KMS-11 (cell line): ENCODE measurements at regions not wholly inside any gene's neighbourhood (a gene's known extent, or its start where the extent isn't known, plus 50 kb on each side); places are given as distances from the start of the nearest gene placed in this dataset.

Source experiments
- H2AFZ ChIP-seq: fragments of 200-600 bp; sonication (generic); 2 replicates; pipeline ENCODE4 v1.6.1; 2016; ENCODE audit warnings: antibody characterized with exemption, mixed run types, low read depth
- H3K27ac ChIP-seq: fragments of 200-600 bp; sonication (generic); 2 replicates; pipeline ENCODE4 v1.6.1; 2016; ENCODE audit warnings: mild to moderate bottlenecking, mixed run types
- H3K27me3 ChIP-seq: fragments of 200-600 bp; sonication (generic); 2 replicates; pipeline ENCODE4 v1.6.1; 2017; ENCODE audit warnings: mild to moderate bottlenecking, low read depth, mixed run types, moderate library complexity; ENCODE audit not compliant: insufficient read depth
- H3K36me3 ChIP-seq: fragments of 200-600 bp; sonication (generic); 2 replicates; pipeline ENCODE4 v1.6.1; 2017; ENCODE audit warnings: mild to moderate bottlenecking, mixed run types; ENCODE audit not compliant: insufficient read depth
- H3K4me1 ChIP-seq: fragments of 200-600 bp; sonication (generic); 2 replicates; pipeline ENCODE4 v1.6.1; 2016; ENCODE audit warnings: mild to moderate bottlenecking, low read depth, mixed run types; ENCODE audit not compliant: poor library complexity, severe bottlenecking
- H3K4me2 ChIP-seq: fragments of 200-600 bp; sonication (generic); 2 replicates; pipeline ENCODE4 v1.7.0; 2016; ENCODE audit warnings: mild to moderate bottlenecking, mixed run types
- H3K4me3 ChIP-seq: fragments of 200-600 bp; sonication (generic); IDR thresholded peaks from 2 replicates; pipeline ENCODE4 v1.6.1; 2017; ENCODE audit warnings: low read depth, low read length, mixed read lengths; ENCODE audit not compliant: insufficient read depth
- H3K79me2 ChIP-seq: fragments of 200-600 bp; sonication (generic); 2 replicates; pipeline ENCODE4 v1.6.1; 2016; ENCODE audit warnings: low read depth, mixed run types; ENCODE audit not compliant: insufficient read depth
- H3K9ac ChIP-seq: fragments of 200-600 bp; sonication (generic); 2 replicates; pipeline ENCODE4 v1.6.1; 2016; ENCODE audit warnings: mild to moderate bottlenecking, mixed run types
- H4K20me1 ChIP-seq: fragments of 200-600 bp; sonication (generic); 2 replicates; pipeline ENCODE4 v1.6.1; 2016; ENCODE audit warnings: mild to moderate bottlenecking, mixed run types; ENCODE audit not compliant: insufficient read depth
- TF ChIP-seq, protein P1 (sequence below): fragments of 200-600 bp; sonication (generic); conservative IDR thresholded peaks from 2 replicates; pipeline ENCODE4 v1.6.1; 2017; ENCODE audit warnings: low read depth, mild to moderate bottlenecking, antibody characterized with exemption, low read length, moderate library complexity, mixed read lengths

DNA sequence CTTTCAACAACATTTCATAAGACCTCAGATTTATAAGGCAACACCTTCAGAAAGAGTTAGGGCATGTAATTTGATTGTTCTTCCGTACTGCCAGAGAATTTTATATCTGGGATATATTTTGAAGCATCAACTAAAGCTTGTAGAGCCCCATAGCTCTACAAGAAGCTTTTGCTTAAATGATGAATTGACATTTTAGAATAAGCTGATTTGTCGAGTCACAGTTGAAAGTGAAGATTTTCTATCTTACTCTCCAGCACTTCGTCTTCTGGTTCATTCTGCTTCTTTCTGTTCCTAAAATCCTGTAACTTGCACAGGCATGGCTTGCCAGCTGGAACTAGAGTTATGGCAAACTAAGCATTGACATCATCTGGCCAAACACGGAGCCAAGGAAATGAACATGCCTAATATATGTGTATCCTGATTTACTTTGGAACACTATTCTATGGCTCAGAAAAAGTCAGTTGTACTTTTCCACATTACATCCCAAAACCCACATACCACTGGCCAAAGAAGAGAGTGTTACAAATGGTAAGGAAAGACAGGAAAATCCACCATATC is 68.6 kb upstream of the MAST4 start:
- H3K4me3 ChIP-seq, result no peak overlapping the region
- TF ChIP-seq, protein P1, sequence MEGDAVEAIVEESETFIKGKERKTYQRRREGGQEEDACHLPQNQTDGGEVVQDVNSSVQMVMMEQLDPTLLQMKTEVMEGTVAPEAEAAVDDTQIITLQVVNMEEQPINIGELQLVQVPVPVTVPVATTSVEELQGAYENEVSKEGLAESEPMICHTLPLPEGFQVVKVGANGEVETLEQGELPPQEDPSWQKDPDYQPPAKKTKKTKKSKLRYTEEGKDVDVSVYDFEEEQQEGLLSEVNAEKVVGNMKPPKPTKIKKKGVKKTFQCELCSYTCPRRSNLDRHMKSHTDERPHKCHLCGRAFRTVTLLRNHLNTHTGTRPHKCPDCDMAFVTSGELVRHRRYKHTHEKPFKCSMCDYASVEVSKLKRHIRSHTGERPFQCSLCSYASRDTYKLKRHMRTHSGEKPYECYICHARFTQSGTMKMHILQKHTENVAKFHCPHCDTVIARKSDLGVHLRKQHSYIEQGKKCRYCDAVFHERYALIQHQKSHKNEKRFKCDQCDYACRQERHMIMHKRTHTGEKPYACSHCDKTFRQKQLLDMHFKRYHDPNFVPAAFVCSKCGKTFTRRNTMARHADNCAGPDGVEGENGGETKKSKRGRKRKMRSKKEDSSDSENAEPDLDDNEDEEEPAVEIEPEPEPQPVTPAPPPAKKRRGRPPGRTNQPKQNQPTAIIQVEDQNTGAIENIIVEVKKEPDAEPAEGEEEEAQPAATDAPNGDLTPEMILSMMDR, result no peak
- H3K79me2 ChIP-seq, result no peaks in the 10 kb centered on the region
- H3K4me2 ChIP-seq, result no peak overlapping the region
- H3K9ac ChIP-seq, result no peak overlapping the region
- H4K20me1 ChIP-seq, result no peaks in the 10 kb centered on the region
- no peak overlapping the region for H3K27ac ChIP-seq
- H2AFZ ChIP-seq, result no peak overlapping the region
- H3K36me3 ChIP-seq, result no peaks in the 10 kb centered on the region
- H3K27me3 ChIP-seq, result no peaks in the 10 kb centered on the region
- no peaks in the 10 kb centered on the region for H3K4me1 ChIP-seq

DNA sequence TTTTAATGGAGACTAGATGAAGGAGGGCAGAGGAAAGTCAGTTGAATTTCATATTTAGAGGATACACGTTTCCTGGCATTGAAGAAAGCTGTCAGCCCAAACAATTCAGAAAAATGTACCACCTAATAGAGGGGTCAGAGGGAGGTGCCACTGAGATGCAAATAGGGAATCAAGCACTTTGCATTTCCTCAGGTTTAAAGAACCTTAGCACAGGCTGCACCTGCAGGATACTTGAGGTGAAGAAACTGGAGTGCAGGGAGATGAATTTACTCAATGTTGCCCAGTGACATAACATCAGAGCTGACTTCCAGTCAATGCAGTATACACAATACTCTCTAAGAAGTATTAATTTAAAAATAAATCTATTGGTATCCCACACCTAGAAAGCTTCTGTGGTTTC is 67.0 kb upstream of the MAST4 start:
- H3K9ac ChIP-seq, result no peak overlapping the region
- TF ChIP-seq, protein P1, result no peak
- no peaks in the 10 kb centered on the region for H3K79me2 ChIP-seq
- no peak overlapping the region for H3K4me3 ChIP-seq
- no peak overlapping the region for H3K27ac ChIP-seq
- H3K4me1 ChIP-seq, result no peaks in the 10 kb centered on the region
- no peaks in the 10 kb centered on the region for H3K27me3 ChIP-seq
- no peaks in the 10 kb centered on the region for H3K36me3 ChIP-seq
- no peak overlapping the region for H2AFZ ChIP-seq
- H3K4me2 ChIP-seq, result no peak overlapping the region
- no peaks in the 10 kb centered on the region for H4K20me1 ChIP-seq

DNA sequence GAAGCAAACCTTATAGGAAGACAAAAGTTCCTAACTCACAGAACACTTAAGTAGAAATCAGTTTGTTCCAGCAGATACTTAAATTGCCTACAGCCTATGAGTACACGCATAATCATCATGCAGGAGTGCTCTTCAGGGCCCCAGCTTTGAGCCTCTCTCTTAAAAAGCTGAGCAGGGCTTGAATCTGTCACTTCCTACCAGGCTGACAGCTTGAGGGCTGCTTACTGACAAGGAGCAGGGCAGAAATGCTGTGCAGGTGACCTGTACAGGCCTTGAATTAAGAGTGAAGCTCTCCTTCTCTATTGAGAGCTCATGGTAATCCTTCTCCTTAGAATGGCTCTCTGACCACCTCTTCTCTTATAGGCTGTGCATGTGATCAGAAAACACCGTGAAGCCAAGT is 66.5 kb upstream of the MAST4 start:
- no peak overlapping the region for H3K4me3 ChIP-seq
- no peak overlapping the region for H3K4me2 ChIP-seq
- H3K27ac ChIP-seq, result no peak overlapping the region
- H3K4me1 ChIP-seq, result no peaks in the 10 kb centered on the region
- no peak overlapping the region for H2AFZ ChIP-seq
- no peak overlapping the region for H3K9ac ChIP-seq
- no peaks in the 10 kb centered on the region for H3K79me2 ChIP-seq
- no peaks in the 10 kb centered on the region for H3K36me3 ChIP-seq
- TF ChIP-seq, protein P1, result no peak
- H4K20me1 ChIP-seq, result no peaks in the 10 kb centered on the region
- H3K27me3 ChIP-seq, result no peaks in the 10 kb centered on the region

DNA sequence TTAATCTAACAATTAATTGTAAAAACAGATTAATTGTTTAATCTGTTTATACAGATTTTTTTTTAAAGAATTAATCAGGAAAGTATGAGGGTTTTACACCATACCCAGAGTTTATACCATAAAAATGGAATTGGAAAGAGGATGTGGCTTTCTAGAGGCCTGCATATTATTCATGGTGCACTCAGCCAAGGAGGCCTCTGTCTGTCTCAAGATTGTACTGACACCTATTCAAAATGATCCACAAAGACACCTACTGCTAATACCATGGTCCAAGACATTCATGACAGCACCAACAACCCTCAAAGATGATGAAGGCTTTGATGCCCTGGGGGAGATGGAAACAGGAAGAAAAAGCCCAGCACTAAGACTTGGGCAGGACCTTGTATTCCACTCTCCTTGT is 58.1 kb upstream of the MAST4 start:
- Histone ChIP-seq H3K79me2 (no peaks in the 10 kb centered on the region), H3K4me3 (no peak overlapping the region), H4K20me1 (no peaks in the 10 kb centered on the region), H3K4me1 (no peaks in the 10 kb centered on the region), H3K27me3 (no peaks in the 10 kb centered on the region), H3K9ac (no peak overlapping the region), H3K4me2 (no peak overlapping the region), H2AFZ (no peak overlapping the region), H3K27ac (no peak overlapping the region), H3K36me3 (no peaks in the 10 kb centered on the region)
- TF ChIP-seq, protein P1, result no peak

DNA sequence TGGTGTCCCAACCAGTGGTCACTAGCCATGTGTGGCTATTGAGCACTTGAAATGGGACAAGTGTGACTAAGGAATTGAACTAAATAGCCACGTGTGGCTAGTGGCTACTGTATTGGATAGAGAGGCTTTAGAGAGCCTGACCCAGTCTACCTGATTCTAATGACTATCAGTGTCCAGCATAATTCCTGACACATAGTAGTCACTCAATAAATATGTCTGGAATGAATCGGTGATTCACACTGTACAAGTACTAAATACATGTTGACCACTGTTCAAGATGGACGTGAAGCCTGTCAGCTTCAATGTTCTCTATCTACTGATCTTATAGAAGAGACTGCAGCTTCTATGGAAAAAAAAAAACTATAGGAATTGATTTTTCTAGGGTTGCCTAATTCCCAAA is 57.7 kb upstream of the MAST4 start:
- no peak overlapping the region for H3K4me2 ChIP-seq
- TF ChIP-seq, protein P1, result no peak

More for the DNA sequence above, 57.7 kb upstream of the MAST4 start:
- H3K27ac ChIP-seq, result no peak overlapping the region
- no peaks in the 10 kb centered on the region for H3K36me3 ChIP-seq
- no peak overlapping the region for H3K9ac ChIP-seq
- no peaks in the 10 kb centered on the region for H3K27me3 ChIP-seq
- no peak overlapping the region for H3K4me3 ChIP-seq
- H4K20me1 ChIP-seq, result no peaks in the 10 kb centered on the region
- H3K4me1 ChIP-seq, result no peaks in the 10 kb centered on the region
- no peaks in the 10 kb centered on the region for H3K79me2 ChIP-seq
- H2AFZ ChIP-seq, result no peak overlapping the region
